ENCODE measurements at regions not wholly inside any gene's neighbourhood (a gene's known extent, or its start where the extent isn't known, plus 50 kb on each side); places are given as distances from the start of the nearest gene placed in this dataset.

DNA sequence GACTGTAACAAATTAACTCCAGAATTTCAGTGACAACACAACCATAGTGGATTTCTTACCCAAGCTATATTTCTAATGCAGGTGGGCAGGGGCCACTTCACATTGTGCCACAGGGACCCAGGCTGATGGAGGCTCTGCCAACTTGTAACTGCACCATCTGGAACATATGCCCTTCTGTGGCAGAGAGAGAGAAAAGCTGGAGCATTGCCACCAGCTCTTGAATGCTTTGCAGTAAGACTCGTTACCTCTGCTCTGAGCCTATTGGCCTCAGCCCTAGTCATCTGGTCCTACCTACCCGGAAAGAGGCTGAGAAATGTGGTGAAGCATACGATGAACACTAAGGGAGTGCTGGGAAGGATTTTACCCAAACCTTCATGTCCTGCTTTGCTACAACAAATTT, 587.1 kb downstream of the ZNF385D start:
- DNase-seq (ENCODE audit: extremely low spot score): no peak
- TF ChIP-seq, protein P1, sequence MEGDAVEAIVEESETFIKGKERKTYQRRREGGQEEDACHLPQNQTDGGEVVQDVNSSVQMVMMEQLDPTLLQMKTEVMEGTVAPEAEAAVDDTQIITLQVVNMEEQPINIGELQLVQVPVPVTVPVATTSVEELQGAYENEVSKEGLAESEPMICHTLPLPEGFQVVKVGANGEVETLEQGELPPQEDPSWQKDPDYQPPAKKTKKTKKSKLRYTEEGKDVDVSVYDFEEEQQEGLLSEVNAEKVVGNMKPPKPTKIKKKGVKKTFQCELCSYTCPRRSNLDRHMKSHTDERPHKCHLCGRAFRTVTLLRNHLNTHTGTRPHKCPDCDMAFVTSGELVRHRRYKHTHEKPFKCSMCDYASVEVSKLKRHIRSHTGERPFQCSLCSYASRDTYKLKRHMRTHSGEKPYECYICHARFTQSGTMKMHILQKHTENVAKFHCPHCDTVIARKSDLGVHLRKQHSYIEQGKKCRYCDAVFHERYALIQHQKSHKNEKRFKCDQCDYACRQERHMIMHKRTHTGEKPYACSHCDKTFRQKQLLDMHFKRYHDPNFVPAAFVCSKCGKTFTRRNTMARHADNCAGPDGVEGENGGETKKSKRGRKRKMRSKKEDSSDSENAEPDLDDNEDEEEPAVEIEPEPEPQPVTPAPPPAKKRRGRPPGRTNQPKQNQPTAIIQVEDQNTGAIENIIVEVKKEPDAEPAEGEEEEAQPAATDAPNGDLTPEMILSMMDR (IDR thresholded peaks at IDR 0.05; ENCODE audit: control extremely low read depth, extremely low read depth, low read depth, missing control alignments): no peak
- POLR2A ChIA-PET: no interaction called here
- CTCF ChIA-PET: interaction anchor here (2.5 kb wide), 1 partner anchor 9 kb away, joined by 9 read pairs; no protein-coding TSS in a partner anchor

DNA sequence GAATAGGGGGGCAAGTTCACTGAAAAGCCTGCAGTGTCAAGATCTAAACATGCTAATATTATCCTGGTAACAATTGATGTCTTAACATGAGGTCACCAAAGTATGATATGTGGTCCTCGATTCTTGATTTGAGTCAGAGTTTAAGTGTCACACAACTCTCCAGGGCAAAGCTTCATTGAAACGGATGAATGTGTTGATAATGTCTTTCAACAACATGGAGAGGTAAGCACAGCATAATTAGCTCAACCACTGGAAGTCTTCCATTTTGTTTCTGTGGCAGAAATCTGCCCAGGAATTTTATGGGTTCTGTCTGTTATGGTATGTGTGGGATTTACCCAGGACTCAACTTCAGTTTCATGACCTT, 591.5 kb downstream of the ZNF385D start:
- CTCF ChIA-PET: interaction anchor here (1.4 to 1.9 kb wide), 3 partner anchors 9 to 11 kb away, joined by 5 to 6 read pairs (median 6); no protein-coding TSS in a partner anchor
- TF ChIP-seq, protein P1 (IDR thresholded peaks at IDR 0.05; ENCODE audit: control extremely low read depth, extremely low read depth, low read depth, missing control alignments): no peak

GRCh38 chr3:21158861-21159542, 592.0 kb downstream of the ZNF385D start:
- DNase-seq (ENCODE audit: extremely low spot score): no peak
- CTCF ChIA-PET: interaction anchor here (1.4 to 1.9 kb wide), 2 partner anchors 10 to 12 kb away, joined by 5 to 6 read pairs; no protein-coding TSS in a partner anchor
- POLR2A ChIA-PET: no interaction called here
- TF ChIP-seq, protein P1 (IDR thresholded peaks at IDR 0.05; ENCODE audit: control extremely low read depth, extremely low read depth, low read depth, missing control alignments): no peak

More for the DNA sequence above, 591.5 kb downstream of the ZNF385D start:
- POLR2A ChIA-PET: no interaction called here
- DNase-seq (ENCODE audit: extremely low spot score): no peak

DNA sequence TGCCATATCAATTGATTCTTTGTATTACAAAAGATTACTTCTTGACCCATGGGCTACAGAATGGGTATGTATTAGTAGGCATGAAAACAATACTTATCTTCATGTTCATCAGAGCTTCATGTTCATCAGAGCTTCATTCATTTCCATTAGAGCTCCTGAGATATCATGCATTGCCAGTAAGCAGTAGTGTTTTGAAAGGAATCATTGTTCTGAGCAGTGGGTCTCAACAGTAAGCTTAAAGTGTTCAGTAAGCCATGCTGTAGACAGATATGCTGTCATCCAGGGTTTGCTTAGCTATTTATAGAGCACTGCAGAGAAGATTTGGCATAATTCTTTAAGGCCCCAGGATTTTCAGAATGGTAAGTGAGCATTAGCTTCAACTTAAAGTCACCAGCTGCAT, 596.1 kb downstream of the ZNF385D start:
- TF ChIP-seq, protein P1 (IDR thresholded peaks at IDR 0.05; ENCODE audit: control extremely low read depth, extremely low read depth, low read depth, missing control alignments): no peak
- ChIA-PET POLR2A (no interaction called here), CTCF (interaction anchor here (1.0 to 2.9 kb wide), 2 partner anchors 10 kb away, joined by 3 to 9 read pairs; no protein-coding TSS in a partner anchor)
- DNase-seq (ENCODE audit: extremely low spot score): no peak

GRCh38 chr3:21152555-21152954, 598.5 kb downstream of the ZNF385D start:
- ChIA-PET POLR2A (no interaction called here), CTCF (no interaction called here)
- DNase-seq (ENCODE audit: extremely low spot score): no peak
- TF ChIP-seq, protein P1 (IDR thresholded peaks at IDR 0.05; ENCODE audit: control extremely low read depth, extremely low read depth, low read depth, missing control alignments): no peak

DNA sequence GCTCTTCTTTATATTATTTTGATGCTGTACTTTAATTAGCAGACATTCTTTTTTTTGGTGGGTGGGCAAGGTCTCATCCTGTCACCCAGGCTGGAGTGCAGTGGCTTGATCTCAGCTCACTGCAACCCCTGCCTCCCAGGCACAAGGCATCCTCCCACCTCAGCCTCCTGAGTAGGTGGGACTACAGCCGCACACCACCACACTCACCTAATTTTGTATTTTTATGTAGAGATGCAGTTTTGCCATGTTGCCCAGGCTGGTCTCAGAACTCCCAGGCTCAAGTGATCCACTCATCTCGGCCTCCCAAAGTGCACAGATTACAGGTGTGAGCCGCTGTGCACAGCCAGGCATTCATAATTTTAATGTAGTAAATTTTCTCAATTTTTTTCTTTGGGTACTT, 608.1 kb downstream of the ZNF385D start:
- no peak for DNase-seq (ENCODE audit: extremely low spot score)
- TF ChIP-seq, protein P1 (IDR thresholded peaks at IDR 0.05; ENCODE audit: control extremely low read depth, extremely low read depth, low read depth, missing control alignments): no peak
- POLR2A ChIA-PET: no interaction called here
- CTCF ChIA-PET: no interaction called here

All from GM10248 (cell line).